Dermis blood vessel endothelial cell (primary cell): ENCODE measurements at regions not wholly inside any gene's neighbourhood (a gene's known extent, or its start where the extent isn't known, plus 50 kb on each side); places are given as distances from the start of the nearest gene placed in this dataset.
"Not testable (repeated sequence)": the region's sequence is repeated elsewhere in the genome, so short reads cannot be mapped to it uniquely, and the experiment has no call there.

Source experiments
- DNase-seq: peaks from one replicate; pipeline ENCODE4 v3.0.0; 2010

GRCh38 chr15:38128341-38128781 lies 124.3 kb upstream of the SPRED1 start:
- DNase-seq = peak; percentile 16

- DNase-seq = no peak
Observed at GRCh38 chr15:38128921-38129320, 123.7 kb upstream of the SPRED1 start.

- peak; percentile 88 for DNase-seq
Observed at GRCh38 chr15:38129531-38130204, 123.0 kb upstream of the SPRED1 start.

- DNase-seq = no peak
Observed at GRCh38 chr15:38130205-38130567, 122.5 kb upstream of the SPRED1 start.

- no peak for DNase-seq
Observed at GRCh38 chr15:38130740-38131498, 121.7 kb upstream of the SPRED1 start.

GRCh38 chr15:38134252-38134651 lies 118.4 kb upstream of the SPRED1 start:
- DNase-seq = no peak

- not testable (repeated sequence) for DNase-seq
Observed at GRCh38 chr15:38142195-38142594, 110.4 kb upstream of the SPRED1 start.

GRCh38 chr15:38144921-38145320 lies 107.7 kb upstream of the SPRED1 start:
- DNase-seq = no peak

GRCh38 chr15:38145651-38146111 lies 107.0 kb upstream of the SPRED1 start:
- DNase-seq = no peak

GRCh38 chr15:38147246-38147645 lies 105.4 kb upstream of the SPRED1 start:
- no peak for DNase-seq

GRCh38 chr15:38148471-38148870 lies 104.2 kb upstream of the SPRED1 start:
- no peak for DNase-seq

- no peak for DNase-seq
Observed at GRCh38 chr15:38149315-38149714, 103.3 kb upstream of the SPRED1 start.

- no peak for DNase-seq
Observed at GRCh38 chr15:38150148-38150547, 102.5 kb upstream of the SPRED1 start.

- DNase-seq = no peak
Observed at GRCh38 chr15:38150794-38151193, 101.8 kb upstream of the SPRED1 start.

GRCh38 chr15:38153781-38154180 lies 98.9 kb upstream of the SPRED1 start:
- DNase-seq = no peak

- no peak for DNase-seq
Observed at GRCh38 chr15:38154255-38154654, 98.4 kb upstream of the SPRED1 start.

- no peak for DNase-seq
Observed at GRCh38 chr15:38154837-38155236, 97.8 kb upstream of the SPRED1 start.

GRCh38 chr15:38163658-38164057 lies 89.0 kb upstream of the SPRED1 start:
- no peak for DNase-seq

GRCh38 chr15:38164061-38164460 lies 88.6 kb upstream of the SPRED1 start:
- no peak for DNase-seq

- DNase-seq = no peak
Observed at GRCh38 chr15:38164507-38164906, 88.1 kb upstream of the SPRED1 start.

GRCh38 chr15:38168467-38169070 lies 84.1 kb upstream of the SPRED1 start:
- no peak for DNase-seq

GRCh38 chr15:38171973-38172372 lies 80.7 kb upstream of the SPRED1 start:
- DNase-seq = no peak

GRCh38 chr15:38174691-38175090 lies 77.9 kb upstream of the SPRED1 start:
- DNase-seq = no peak

GRCh38 chr15:38176155-38176554 lies 76.5 kb upstream of the SPRED1 start:
- no peak for DNase-seq
